ENCODE measurements at regions not wholly inside any gene's neighbourhood (a gene's known extent, or its start where the extent isn't known, plus 50 kb on each side); places are given as distances from the start of the nearest gene placed in this dataset.

DNA sequence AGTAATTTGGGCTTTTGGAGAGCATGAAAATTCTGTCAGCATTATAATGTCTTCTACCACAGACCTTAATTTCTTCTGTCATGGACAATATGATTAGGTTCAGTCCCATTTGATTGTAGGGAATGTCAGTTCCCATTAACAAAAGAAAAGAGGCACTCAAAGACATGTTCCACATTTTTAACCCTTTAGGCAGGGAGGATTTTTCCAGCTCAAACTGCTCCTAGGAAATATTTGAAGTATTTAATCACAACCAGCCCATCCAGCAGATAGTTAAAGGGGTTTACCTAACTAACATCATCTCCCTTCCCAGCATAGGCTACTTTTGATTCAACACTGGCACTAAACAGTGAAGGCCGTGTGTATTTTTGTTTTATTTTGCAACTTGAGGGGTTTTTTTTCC is 256.0 kb downstream of the DHX15 start:
- H3K27ac Mint-ChIP-seq: peak overlapping the region; percentile 90
- peak overlapping the region; percentile 99 for H3K4me3 Mint-ChIP-seq
- ATAC-seq: no peak; the same call in 1 of the 2 replicates
- peaks cover 76% of the 10 kb centered on the region for H3K4me1 Mint-ChIP-seq
- ChIA-PET CTCF (interaction anchor here (2.1 kb wide), 1 partner anchor 21 kb away, joined by 5 read pairs; no protein-coding TSS in a partner anchor), POLR2A (no interaction called here)
- peaks cover 83% of the 10 kb centered on the region for H3K36me3 Mint-ChIP-seq
- H3K9me3 Mint-ChIP-seq: no peaks in the 10 kb centered on the region
- no peak for DNase-seq (ENCODE audit: low spot score)
- no peak for TF ChIP-seq SMAD3 (CRISPR knock-in tag; IDR thresholded peaks at IDR 0.05; ENCODE audit: borderline replicate concordance)
- no peak for TF ChIP-seq TEAD1 (CRISPR knock-in tag; IDR thresholded peaks at IDR 0.05)
- TF ChIP-seq ZNF671 (CRISPR knock-in tag; IDR thresholded peaks at IDR 0.05): no peak
- H3K27me3 Mint-ChIP-seq (ENCODE audit: low read depth): no peaks in the 10 kb centered on the region; the same call in 1 of the 2 replicates

DNA sequence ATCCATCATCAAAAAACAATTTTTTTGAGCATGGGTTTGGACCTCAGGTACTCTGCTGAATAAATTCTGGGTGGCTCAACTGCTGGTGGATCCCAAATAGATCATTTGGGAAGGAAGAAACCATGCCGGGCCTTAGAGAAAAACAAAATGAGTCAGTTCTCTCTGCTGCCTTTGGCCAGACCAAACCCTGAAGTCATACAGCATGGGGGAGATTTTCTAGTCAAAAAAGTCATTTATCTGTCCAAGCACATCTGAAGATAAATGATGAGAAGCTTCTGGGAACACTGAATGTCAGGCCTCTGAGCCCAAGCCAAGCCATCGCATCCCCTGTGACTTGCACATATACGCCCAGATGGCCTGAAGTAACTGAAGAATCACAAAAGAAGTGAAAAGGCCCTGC is 261.4 kb downstream of the DHX15 start:
- TF ChIP-seq, protein P1, sequence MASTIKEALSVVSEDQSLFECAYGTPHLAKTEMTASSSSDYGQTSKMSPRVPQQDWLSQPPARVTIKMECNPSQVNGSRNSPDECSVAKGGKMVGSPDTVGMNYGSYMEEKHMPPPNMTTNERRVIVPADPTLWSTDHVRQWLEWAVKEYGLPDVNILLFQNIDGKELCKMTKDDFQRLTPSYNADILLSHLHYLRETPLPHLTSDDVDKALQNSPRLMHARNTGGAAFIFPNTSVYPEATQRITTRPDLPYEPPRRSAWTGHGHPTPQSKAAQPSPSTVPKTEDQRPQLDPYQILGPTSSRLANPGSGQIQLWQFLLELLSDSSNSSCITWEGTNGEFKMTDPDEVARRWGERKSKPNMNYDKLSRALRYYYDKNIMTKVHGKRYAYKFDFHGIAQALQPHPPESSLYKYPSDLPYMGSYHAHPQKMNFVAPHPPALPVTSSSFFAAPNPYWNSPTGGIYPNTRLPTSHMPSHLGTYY (CRISPR knock-in tag; IDR thresholded peaks at IDR 0.05): no peak
- TF ChIP-seq, protein P2, sequence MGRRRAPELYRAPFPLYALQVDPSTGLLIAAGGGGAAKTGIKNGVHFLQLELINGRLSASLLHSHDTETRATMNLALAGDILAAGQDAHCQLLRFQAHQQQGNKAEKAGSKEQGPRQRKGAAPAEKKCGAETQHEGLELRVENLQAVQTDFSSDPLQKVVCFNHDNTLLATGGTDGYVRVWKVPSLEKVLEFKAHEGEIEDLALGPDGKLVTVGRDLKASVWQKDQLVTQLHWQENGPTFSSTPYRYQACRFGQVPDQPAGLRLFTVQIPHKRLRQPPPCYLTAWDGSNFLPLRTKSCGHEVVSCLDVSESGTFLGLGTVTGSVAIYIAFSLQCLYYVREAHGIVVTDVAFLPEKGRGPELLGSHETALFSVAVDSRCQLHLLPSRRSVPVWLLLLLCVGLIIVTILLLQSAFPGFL (CRISPR knock-in tag; IDR thresholded peaks at IDR 0.05; ENCODE audit: borderline replicate concordance): no peak
- TF ChIP-seq ZNF219 (CRISPR knock-in tag; IDR thresholded peaks at IDR 0.05; ENCODE audit: borderline replicate concordance): no peak
- TF ChIP-seq ZNF423 (CRISPR knock-in tag; IDR thresholded peaks at IDR 0.05): no peak
- TF ChIP-seq CREM (CRISPR knock-in tag; IDR thresholded peaks at IDR 0.05): no peak
- TF ChIP-seq SMAD3 (CRISPR knock-in tag; IDR thresholded peaks at IDR 0.05; ENCODE audit: borderline replicate concordance): no peak
- no peak for TF ChIP-seq ZNF317 (CRISPR knock-in tag; IDR thresholded peaks at IDR 0.05; ENCODE audit: borderline replicate concordance, low read depth)
- no peak for TF ChIP-seq ESRRA (CRISPR knock-in tag; IDR thresholded peaks at IDR 0.05; ENCODE audit: borderline replicate concordance)
- TF ChIP-seq MYBL2 (CRISPR knock-in tag; IDR thresholded peaks at IDR 0.05): no peak
- TF ChIP-seq KAT7 (CRISPR knock-in tag; IDR thresholded peaks at IDR 0.05; ENCODE audit: borderline replicate concordance): no peak
- TF ChIP-seq SOX15 (CRISPR knock-in tag; IDR thresholded peaks at IDR 0.05): no peak
- TF ChIP-seq, protein P3, sequence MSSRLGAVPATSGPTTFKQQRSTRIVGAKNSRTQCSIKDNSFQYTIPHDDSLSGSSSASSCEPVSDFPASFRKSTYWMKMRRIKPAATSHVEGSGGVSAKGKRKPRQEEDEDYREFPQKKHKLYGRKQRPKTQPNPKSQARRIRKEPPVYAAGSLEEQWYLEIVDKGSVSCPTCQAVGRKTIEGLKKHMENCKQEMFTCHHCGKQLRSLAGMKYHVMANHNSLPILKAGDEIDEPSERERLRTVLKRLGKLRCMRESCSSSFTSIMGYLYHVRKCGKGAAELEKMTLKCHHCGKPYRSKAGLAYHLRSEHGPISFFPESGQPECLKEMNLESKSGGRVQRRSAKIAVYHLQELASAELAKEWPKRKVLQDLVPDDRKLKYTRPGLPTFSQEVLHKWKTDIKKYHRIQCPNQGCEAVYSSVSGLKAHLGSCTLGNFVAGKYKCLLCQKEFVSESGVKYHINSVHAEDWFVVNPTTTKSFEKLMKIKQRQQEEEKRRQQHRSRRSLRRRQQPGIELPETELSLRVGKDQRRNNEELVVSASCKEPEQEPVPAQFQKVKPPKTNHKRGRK (CRISPR knock-in tag; IDR thresholded peaks at IDR 0.05; ENCODE audit: borderline replicate concordance): no peak
- TF ChIP-seq, protein P4, sequence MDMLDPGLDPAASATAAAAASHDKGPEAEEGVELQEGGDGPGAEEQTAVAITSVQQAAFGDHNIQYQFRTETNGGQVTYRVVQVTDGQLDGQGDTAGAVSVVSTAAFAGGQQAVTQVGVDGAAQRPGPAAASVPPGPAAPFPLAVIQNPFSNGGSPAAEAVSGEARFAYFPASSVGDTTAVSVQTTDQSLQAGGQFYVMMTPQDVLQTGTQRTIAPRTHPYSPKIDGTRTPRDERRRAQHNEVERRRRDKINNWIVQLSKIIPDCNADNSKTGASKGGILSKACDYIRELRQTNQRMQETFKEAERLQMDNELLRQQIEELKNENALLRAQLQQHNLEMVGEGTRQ (CRISPR knock-in tag; IDR thresholded peaks at IDR 0.05): no peak
- TF ChIP-seq SP1 (CRISPR knock-in tag; conservative IDR thresholded peaks at IDR 0.05): no peak
- no peak for TF ChIP-seq PRRX2 (CRISPR knock-in tag; IDR thresholded peaks at IDR 0.05)
- POLR2A ChIA-PET: no interaction called here
- H3K36me3 Mint-ChIP-seq: peaks cover 35% of the 10 kb centered on the region
- H3K27ac Mint-ChIP-seq: peak overlapping the region; percentile 97
- CTCF ChIA-PET: interaction anchor here (1.4 to 1.9 kb wide), 2 partner anchors 27 to 390 kb away, joined by 4 to 12 read pairs; no protein-coding TSS in a partner anchor
- ATAC-seq (peak; percentile 37), DNase-seq (ENCODE audit: low spot score) (no peak)
- H3K9me3 Mint-ChIP-seq: no peaks in the 10 kb centered on the region
- H3K27me3 Mint-ChIP-seq (ENCODE audit: low read depth): no peaks in the 10 kb centered on the region; the same call in 1 of the 2 replicates
- peaks cover 81% of the 10 kb centered on the region for H3K4me1 Mint-ChIP-seq
- H3K4me3 Mint-ChIP-seq: peak overlapping the region; percentile 99

DNA sequence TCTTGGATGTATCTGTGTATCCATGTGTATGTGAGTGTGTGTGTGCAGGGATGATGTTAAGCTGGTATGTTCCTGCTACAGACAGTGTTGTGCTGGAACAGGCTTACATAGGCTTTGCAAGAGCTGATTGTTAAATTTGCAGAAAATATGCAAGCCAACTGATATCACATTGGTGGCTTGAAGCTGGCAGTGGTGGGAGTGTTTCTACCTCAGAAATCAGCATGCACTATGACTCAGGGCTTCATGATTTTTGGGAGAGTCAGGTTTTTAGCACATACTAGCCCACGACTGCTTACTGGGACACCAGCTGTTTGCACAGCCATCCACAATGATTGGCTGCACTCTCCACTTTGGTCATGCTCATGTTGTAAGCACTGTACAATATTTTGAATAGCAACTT is 261.8 kb downstream of the DHX15 start:
- ChIA-PET CTCF (interaction anchor here (1.2 to 1.9 kb wide), 3 partner anchors 27 to 390 kb away, joined by 4 to 12 read pairs (median 5); no protein-coding TSS in a partner anchor), POLR2A (no interaction called here)
- H3K4me3 Mint-ChIP-seq: peak overlapping the region; percentile 99
- ATAC-seq (peak; percentile 16; the same call in 1 of the 2 replicates), DNase-seq (ENCODE audit: low spot score) (no peak)
- peaks cover 34% of the 10 kb centered on the region for H3K36me3 Mint-ChIP-seq
- peak overlapping the region; percentile 97 for H3K27ac Mint-ChIP-seq
- peaks cover 81% of the 10 kb centered on the region for H3K4me1 Mint-ChIP-seq
- no peaks in the 10 kb centered on the region; the same call in 1 of the 2 replicates for H3K27me3 Mint-ChIP-seq (ENCODE audit: low read depth)
- H3K9me3 Mint-ChIP-seq: no peaks in the 10 kb centered on the region
- TF ChIP-seq JUN (CRISPR knock-in tag; IDR thresholded peaks at IDR 0.05) (no peak), NR3C1 (CRISPR knock-in tag; conservative IDR thresholded peaks at IDR 0.05; ENCODE audit: low read depth) (no peak), SMAD4 (CRISPR knock-in tag; IDR thresholded peaks at IDR 0.05) (no peak), ZBTB21 (CRISPR knock-in tag; IDR thresholded peaks at IDR 0.05; ENCODE audit: borderline replicate concordance) (no peak), SOX15 (CRISPR knock-in tag; IDR thresholded peaks at IDR 0.05) (no peak), CREM (CRISPR knock-in tag; IDR thresholded peaks at IDR 0.05) (no peak)
- TF ChIP-seq, protein P4 (CRISPR knock-in tag; IDR thresholded peaks at IDR 0.05): no peak
- TF ChIP-seq, protein P5, sequence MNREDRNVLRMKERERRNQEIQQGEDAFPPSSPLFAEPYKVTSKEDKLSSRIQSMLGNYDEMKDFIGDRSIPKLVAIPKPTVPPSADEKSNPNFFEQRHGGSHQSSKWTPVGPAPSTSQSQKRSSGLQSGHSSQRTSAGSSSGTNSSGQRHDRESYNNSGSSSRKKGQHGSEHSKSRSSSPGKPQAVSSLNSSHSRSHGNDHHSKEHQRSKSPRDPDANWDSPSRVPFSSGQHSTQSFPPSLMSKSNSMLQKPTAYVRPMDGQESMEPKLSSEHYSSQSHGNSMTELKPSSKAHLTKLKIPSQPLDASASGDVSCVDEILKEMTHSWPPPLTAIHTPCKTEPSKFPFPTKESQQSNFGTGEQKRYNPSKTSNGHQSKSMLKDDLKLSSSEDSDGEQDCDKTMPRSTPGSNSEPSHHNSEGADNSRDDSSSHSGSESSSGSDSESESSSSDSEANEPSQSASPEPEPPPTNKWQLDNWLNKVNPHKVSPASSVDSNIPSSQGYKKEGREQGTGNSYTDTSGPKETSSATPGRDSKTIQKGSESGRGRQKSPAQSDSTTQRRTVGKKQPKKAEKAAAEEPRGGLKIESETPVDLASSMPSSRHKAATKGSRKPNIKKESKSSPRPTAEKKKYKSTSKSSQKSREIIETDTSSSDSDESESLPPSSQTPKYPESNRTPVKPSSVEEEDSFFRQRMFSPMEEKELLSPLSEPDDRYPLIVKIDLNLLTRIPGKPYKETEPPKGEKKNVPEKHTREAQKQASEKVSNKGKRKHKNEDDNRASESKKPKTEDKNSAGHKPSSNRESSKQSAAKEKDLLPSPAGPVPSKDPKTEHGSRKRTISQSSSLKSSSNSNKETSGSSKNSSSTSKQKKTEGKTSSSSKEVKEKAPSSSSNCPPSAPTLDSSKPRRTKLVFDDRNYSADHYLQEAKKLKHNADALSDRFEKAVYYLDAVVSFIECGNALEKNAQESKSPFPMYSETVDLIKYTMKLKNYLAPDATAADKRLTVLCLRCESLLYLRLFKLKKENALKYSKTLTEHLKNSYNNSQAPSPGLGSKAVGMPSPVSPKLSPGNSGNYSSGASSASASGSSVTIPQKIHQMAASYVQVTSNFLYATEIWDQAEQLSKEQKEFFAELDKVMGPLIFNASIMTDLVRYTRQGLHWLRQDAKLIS (CRISPR knock-in tag; IDR thresholded peaks at IDR 0.05; ENCODE audit: borderline replicate concordance): no peak
